Neural progenitor cell (in vitro differentiated cells): ENCODE measurements at regions not wholly inside any gene's neighbourhood (a gene's known extent, or its start where the extent isn't known, plus 50 kb on each side); places are given as distances from the start of the nearest gene placed in this dataset.

Experiments
- DNase-seq: peaks from one replicate; pipeline ENCODE4 v3.0.0-alpha.2; 2016; ENCODE audit warnings: low spot score
- H2AFZ ChIP-seq: fragments of 200-600 bp; sonication (generic); replicated peaks from 2 replicates; pipeline ENCODE4 v1.6.1; 2016; ENCODE audit warnings: antibody characterized with exemption
- H3F3A ChIP-seq: fragments of 200-600 bp; sonication (generic); 2 replicates; pipeline ENCODE4 v1.6.1; 2016; ENCODE audit warnings: antibody characterized with exemption, low read depth
- H3K27ac ChIP-seq: fragments of 200-600 bp; sonication (generic); 2 replicates; pipeline ENCODE4 v1.5.1; 2016; ENCODE audit warnings: mild to moderate bottlenecking
- H3K27me3 ChIP-seq: fragments of 200-600 bp; sonication (generic); 2 replicates; pipeline ENCODE4 v1.6.1; 2016; ENCODE audit warnings: mild to moderate bottlenecking, moderate library complexity
- H3K36me3 ChIP-seq: fragments of 200-600 bp; sonication (generic); 2 replicates; pipeline ENCODE4 v1.5.1; 2016
- H3K4me1 ChIP-seq: fragments of 200-600 bp; sonication (generic); 2 replicates; pipeline ENCODE4 v1.6.1; 2016; ENCODE audit warnings: mixed run types
- H3K4me2 ChIP-seq: fragments of 200-600 bp; sonication (generic); 2 replicates; pipeline ENCODE4 v1.6.1; 2016
- H3K4me3 ChIP-seq: fragments of 200-600 bp; sonication (generic); 2 replicates; pipeline ENCODE4 v1.5.1; 2016
- H3K79me2 ChIP-seq: fragments of 200-600 bp; sonication (generic); 2 replicates; pipeline ENCODE4 v1.6.1; 2016; ENCODE audit warnings: low read depth
- H3K9ac ChIP-seq: fragments of 200-600 bp; sonication (generic); 2 replicates; pipeline ENCODE4 v1.6.1; 2016
- H3K9me3 ChIP-seq: fragments of 200-600 bp; sonication (generic); 2 replicates; pipeline ENCODE4 v1.5.1; 2016; ENCODE audit warnings: low read depth
- H4K20me1 ChIP-seq: fragments of 200-600 bp; sonication (generic); 2 replicates; pipeline ENCODE4 v1.6.1; 2016; ENCODE audit warnings: low read depth
- H3K27ac Mint-ChIP-seq: 3 replicates; pipeline ENCODE4 v1.8.0; 2021; ENCODE audit warnings: mixed read lengths
- H3K27me3 Mint-ChIP-seq: 2 replicates; pipeline ENCODE4 v1.8.0; 2022; ENCODE audit warnings: low read depth, mild to moderate bottlenecking, inconsistent platforms, moderate library complexity, mixed read lengths; ENCODE audit not compliant: insufficient read depth
- H3K36me3 Mint-ChIP-seq: 3 replicates; pipeline ENCODE4 v1.8.0; 2021; ENCODE audit warnings: mixed read lengths
- H3K4me1 Mint-ChIP-seq: 3 replicates; pipeline ENCODE4 v1.8.0; 2021; ENCODE audit warnings: mixed read lengths
- H3K4me3 Mint-ChIP-seq: 3 replicates; pipeline ENCODE4 v1.8.0; 2021; ENCODE audit warnings: mild to moderate bottlenecking, moderate library complexity, mixed read lengths
- H3K9me3 Mint-ChIP-seq: 3 replicates; pipeline ENCODE4 v1.8.0; 2020; ENCODE audit warnings: mixed read lengths
- EZH2 ChIP-seq: fragments of 200-600 bp; sonication (generic); IDR thresholded peaks from 2 replicates; pipeline ENCODE4 v1.6.1; 2017; ENCODE audit warnings: antibody characterized with exemption, mild to moderate bottlenecking, moderate library complexity
- EZH2phosphoT487 ChIP-seq: fragments of 200-600 bp; sonication (generic); IDR thresholded peaks from 2 replicates; pipeline ENCODE4 v1.6.1; 2017; ENCODE audit warnings: antibody characterized with exemption
- TF ChIP-seq, protein P1 (sequence below): fragments of 200-600 bp; sonication (generic); IDR thresholded peaks from 2 replicates; pipeline ENCODE4 v1.5.1; 2017; ENCODE audit warnings: antibody characterized with exemption, mild to moderate bottlenecking

GRCh38 chr14:85038526-85039352 is 491.2 kb upstream of the FLRT2 start:
- no peaks in the 10 kb centered on the region for H3K36me3 Mint-ChIP-seq
- DNase-seq: no peak
- TF ChIP-seq, protein P1, sequence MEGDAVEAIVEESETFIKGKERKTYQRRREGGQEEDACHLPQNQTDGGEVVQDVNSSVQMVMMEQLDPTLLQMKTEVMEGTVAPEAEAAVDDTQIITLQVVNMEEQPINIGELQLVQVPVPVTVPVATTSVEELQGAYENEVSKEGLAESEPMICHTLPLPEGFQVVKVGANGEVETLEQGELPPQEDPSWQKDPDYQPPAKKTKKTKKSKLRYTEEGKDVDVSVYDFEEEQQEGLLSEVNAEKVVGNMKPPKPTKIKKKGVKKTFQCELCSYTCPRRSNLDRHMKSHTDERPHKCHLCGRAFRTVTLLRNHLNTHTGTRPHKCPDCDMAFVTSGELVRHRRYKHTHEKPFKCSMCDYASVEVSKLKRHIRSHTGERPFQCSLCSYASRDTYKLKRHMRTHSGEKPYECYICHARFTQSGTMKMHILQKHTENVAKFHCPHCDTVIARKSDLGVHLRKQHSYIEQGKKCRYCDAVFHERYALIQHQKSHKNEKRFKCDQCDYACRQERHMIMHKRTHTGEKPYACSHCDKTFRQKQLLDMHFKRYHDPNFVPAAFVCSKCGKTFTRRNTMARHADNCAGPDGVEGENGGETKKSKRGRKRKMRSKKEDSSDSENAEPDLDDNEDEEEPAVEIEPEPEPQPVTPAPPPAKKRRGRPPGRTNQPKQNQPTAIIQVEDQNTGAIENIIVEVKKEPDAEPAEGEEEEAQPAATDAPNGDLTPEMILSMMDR: no peak
- TF ChIP-seq EZH2phosphoT487: no peak
- H3K27ac ChIP-seq: no peak overlapping the region
- H3K4me1 Mint-ChIP-seq: peaks cover 3% of the 10 kb centered on the region
- H3K27ac Mint-ChIP-seq: no peak overlapping the region
- peaks cover 2% of the 10 kb centered on the region for H3K9me3 Mint-ChIP-seq
- no peak overlapping the region for H3K4me3 ChIP-seq
- no peaks in the 10 kb centered on the region for H3F3A ChIP-seq
- H3K36me3 ChIP-seq: no peaks in the 10 kb centered on the region
- no peak overlapping the region for H2AFZ ChIP-seq
- H3K79me2 ChIP-seq: no peaks in the 10 kb centered on the region
- H3K4me3 Mint-ChIP-seq: no peak overlapping the region
- H3K27me3 ChIP-seq: no peaks in the 10 kb centered on the region
- peaks cover 4% of the 10 kb centered on the region for H3K4me1 ChIP-seq
- H3K9me3 ChIP-seq: no peaks in the 10 kb centered on the region
- H3K4me2 ChIP-seq: no peak overlapping the region
- no peaks in the 10 kb centered on the region for H4K20me1 ChIP-seq
- peaks cover 2% of the 10 kb centered on the region for H3K27me3 Mint-ChIP-seq
- H3K9ac ChIP-seq: no peak overlapping the region

DNA sequence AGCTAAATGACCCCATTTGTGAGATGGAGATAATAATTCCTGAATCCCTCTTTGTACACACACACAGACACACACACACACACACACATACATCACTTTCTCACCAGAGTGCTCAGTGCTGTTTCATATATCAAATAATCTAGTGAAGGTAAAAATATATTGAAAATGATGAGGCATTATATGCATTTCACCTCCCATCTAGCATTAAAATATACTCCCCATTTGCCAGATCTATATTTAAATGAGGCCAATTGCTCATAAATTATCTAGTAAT is 490.7 kb upstream of the FLRT2 start:
- H3K9ac ChIP-seq: no peak overlapping the region
- Mint-ChIP-seq H3K4me3 (no peak overlapping the region), H3K27me3 (peaks cover 2% of the 10 kb centered on the region), H3K9me3 (peaks cover 2% of the 10 kb centered on the region), H3K4me1 (peaks cover 3% of the 10 kb centered on the region), H3K36me3 (no peaks in the 10 kb centered on the region), H3K27ac (no peak overlapping the region)
- H3K9me3 ChIP-seq: no peaks in the 10 kb centered on the region
- no peak overlapping the region for H3K4me3 ChIP-seq
- TF ChIP-seq EZH2: no peak
- TF ChIP-seq EZH2phosphoT487: no peak
- TF ChIP-seq, protein P1: no peak
- H3F3A ChIP-seq: no peaks in the 10 kb centered on the region
- H3K36me3 ChIP-seq: no peaks in the 10 kb centered on the region
- no peak overlapping the region for H3K4me2 ChIP-seq
- H3K4me1 ChIP-seq: peaks cover 4% of the 10 kb centered on the region
- H3K27me3 ChIP-seq: no peaks in the 10 kb centered on the region
- no peaks in the 10 kb centered on the region for H4K20me1 ChIP-seq
- H3K79me2 ChIP-seq: no peaks in the 10 kb centered on the region
- H2AFZ ChIP-seq: no peak overlapping the region
- H3K27ac ChIP-seq: no peak overlapping the region
- DNase-seq: no peak

GRCh38 chr14:85040046-85040685 is 489.8 kb upstream of the FLRT2 start:
- Histone ChIP-seq H3K27ac (no peak overlapping the region), H4K20me1 (no peaks in the 10 kb centered on the region), H3K4me2 (no peak overlapping the region), H3K9ac (no peak overlapping the region), H2AFZ (peak overlapping the region; percentile 35), H3K36me3 (no peaks in the 10 kb centered on the region), H3K27me3 (no peaks in the 10 kb centered on the region), H3K4me1 (peaks cover 4% of the 10 kb centered on the region), H3K79me2 (no peaks in the 10 kb centered on the region), H3K4me3 (no peak overlapping the region), H3K9me3 (no peaks in the 10 kb centered on the region), H3F3A (no peaks in the 10 kb centered on the region)
- peak overlapping the region; percentile 1 for H3K27ac Mint-ChIP-seq
- peaks cover 2% of the 10 kb centered on the region for H3K27me3 Mint-ChIP-seq
- H3K9me3 Mint-ChIP-seq: peaks cover 2% of the 10 kb centered on the region
- peak; percentile 17 for DNase-seq
- no peaks in the 10 kb centered on the region for H3K36me3 Mint-ChIP-seq
- peaks cover 3% of the 10 kb centered on the region for H3K4me1 Mint-ChIP-seq
- TF ChIP-seq, protein P1: no peak
- TF ChIP-seq EZH2phosphoT487: no peak
- TF ChIP-seq EZH2: no peak
- no peak overlapping the region for H3K4me3 Mint-ChIP-seq
